Ovary (tissue), 3 donors: ENCODE measurements at regions not wholly inside any gene's neighbourhood (a gene's known extent, or its start where the extent isn't known, plus 50 kb on each side); places are given as distances from the start of the nearest gene placed in this dataset.

Experiments used
- CTCF ChIP-seq, 3 donors: fragments of 450-650 bp in 2 of 3; fragments of 200-600 bp in 1 of 3; IDR thresholded peaks; one replicate each; pipeline versions ENCODE4 v1.5.1 to v1.8.0; 2016 to 2022; ENCODE audit warnings: antibody characterized with exemption in 3 of 3, mild to moderate bottlenecking in 1 of 3
- POLR2A ChIP-seq: fragments of 450-650 bp; IDR thresholded peaks from one replicate; pipeline ENCODE4 v1.6.1; 2017; ENCODE audit warnings: antibody characterized with exemption, mild to moderate bottlenecking, moderate library complexity
- donor health status: DM: no; HTN: no; CAD: no.

GRCh38 chr12:3389986-3390385 lies 101.0 kb upstream of the PRMT8 start:
- TF ChIP-seq POLR2A = no peak
- no peak for TF ChIP-seq CTCF (IDR thresholded peaks at IDR 0.05)
